Vagina (tissue), 2 donors: ENCODE measurements at regions not wholly inside any gene's neighbourhood (a gene's known extent, or its start where the extent isn't known, plus 50 kb on each side); places are given as distances from the start of the nearest gene placed in this dataset.

Experiments used
- DNase-seq, 2 donors: peaks; one replicate each; pipeline ENCODE4 v3.0.0-alpha.2; 2017; ENCODE audit errors: extremely low spot score in 2 of 2
- H3K27ac ChIP-seq: fragments of 200-600 bp; sonication (generic); one replicate; pipeline ENCODE4 v1.5.1; 2019
- H3K27me3 ChIP-seq: fragments of 200-600 bp; sonication (generic); one replicate; pipeline ENCODE4 v1.5.1; 2019
- H3K36me3 ChIP-seq, 2 donors: fragments of 200-600 bp; sonication (generic); one replicate each; pipeline ENCODE4 v1.5.1; 2017 to 2019
- H3K4me1 ChIP-seq: fragments of 200-600 bp; sonication (generic); one replicate; pipeline ENCODE4 v1.5.1; 2019
- H3K4me3 ChIP-seq, 2 donors: fragments of 200-600 bp; sonication (generic); 1 replicate in 1 of 2; 2 replicates in 1 of 2; pipeline ENCODE4 v1.5.1; 2016 to 2019
- H3K9me3 ChIP-seq: fragments of 200-600 bp; sonication (generic); one replicate; pipeline ENCODE4 v1.5.1; 2019
- POLR2A ChIP-seq, 2 donors: fragments of 450-650 bp; IDR thresholded peaks; one replicate each; pipeline ENCODE4 v1.6.1; 2017; ENCODE audit warnings: antibody characterized with exemption in 2 of 2, mild to moderate bottlenecking in 2 of 2, moderate library complexity in 2 of 2
- POLR2AphosphoS5 ChIP-seq, 2 donors: sonication (generic); formaldehyde crosslinking; IDR thresholded peaks; one replicate each; pipeline ENCODE4 v1.9.0; 2017; ENCODE audit warnings: antibody characterized with exemption in 2 of 2, mild to moderate bottlenecking in 2 of 2, low read depth in 1 of 2; ENCODE audit not compliant: insufficient read depth in 1 of 2
- intact Hi-C: fragments of 100-400 bp; cut with DNase I; formaldehyde crosslinking; loops from one replicate; pipeline ENCODE4 v1.15.1; 2023
- TF ChIP-seq, protein P1 (sequence below), 3 experiments: fragments of 450-650 bp in 2 of 3; fragments of 200-600 bp in 1 of 3; sonication (generic) in 1 of 3; IDR thresholded peaks; one replicate each; pipeline ENCODE4 v1.5.1; 2017 to 2019; ENCODE audit warnings: antibody characterized with exemption in 3 of 3, mild to moderate bottlenecking in 2 of 3, moderate library complexity in 2 of 3

DNA sequence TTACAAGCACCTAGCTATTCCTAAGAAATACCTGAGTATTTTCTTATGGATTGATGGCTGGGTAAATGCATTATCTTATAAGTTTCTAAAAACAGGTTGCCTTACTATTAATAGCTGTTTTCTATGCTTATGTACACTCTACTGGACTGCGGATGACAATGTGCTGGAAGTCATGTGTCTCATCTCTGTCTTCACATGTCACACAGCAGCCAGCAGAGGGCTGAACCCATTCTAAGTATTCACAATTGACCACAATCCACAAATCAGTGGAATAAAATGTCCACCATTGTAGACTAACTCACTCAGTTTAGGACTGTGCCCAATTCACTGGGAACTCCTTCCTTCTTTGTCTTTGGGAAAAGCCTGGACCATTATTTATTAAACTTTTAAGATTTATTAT lies 371.2 kb downstream of the INSIG2 start:
- no peak for DNase-seq
- no peak overlapping the region for H3K4me3 ChIP-seq
- TF ChIP-seq, protein P1, sequence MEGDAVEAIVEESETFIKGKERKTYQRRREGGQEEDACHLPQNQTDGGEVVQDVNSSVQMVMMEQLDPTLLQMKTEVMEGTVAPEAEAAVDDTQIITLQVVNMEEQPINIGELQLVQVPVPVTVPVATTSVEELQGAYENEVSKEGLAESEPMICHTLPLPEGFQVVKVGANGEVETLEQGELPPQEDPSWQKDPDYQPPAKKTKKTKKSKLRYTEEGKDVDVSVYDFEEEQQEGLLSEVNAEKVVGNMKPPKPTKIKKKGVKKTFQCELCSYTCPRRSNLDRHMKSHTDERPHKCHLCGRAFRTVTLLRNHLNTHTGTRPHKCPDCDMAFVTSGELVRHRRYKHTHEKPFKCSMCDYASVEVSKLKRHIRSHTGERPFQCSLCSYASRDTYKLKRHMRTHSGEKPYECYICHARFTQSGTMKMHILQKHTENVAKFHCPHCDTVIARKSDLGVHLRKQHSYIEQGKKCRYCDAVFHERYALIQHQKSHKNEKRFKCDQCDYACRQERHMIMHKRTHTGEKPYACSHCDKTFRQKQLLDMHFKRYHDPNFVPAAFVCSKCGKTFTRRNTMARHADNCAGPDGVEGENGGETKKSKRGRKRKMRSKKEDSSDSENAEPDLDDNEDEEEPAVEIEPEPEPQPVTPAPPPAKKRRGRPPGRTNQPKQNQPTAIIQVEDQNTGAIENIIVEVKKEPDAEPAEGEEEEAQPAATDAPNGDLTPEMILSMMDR (IDR thresholded peaks at IDR 0.05), result no peak
- TF ChIP-seq POLR2A (IDR thresholded peaks at IDR 0.05) (no peak), POLR2AphosphoS5 (IDR thresholded peaks at IDR 0.05; ENCODE audit: insufficient read depth in 1 of 2, low read depth in 1 of 2) (no peak)
- H3K9me3 ChIP-seq, result no peaks in the 10 kb centered on the region
- no peaks in the 10 kb centered on the region for H3K27me3 ChIP-seq
- H3K27ac ChIP-seq, result no peak overlapping the region
- no peaks in the 10 kb centered on the region for H3K36me3 ChIP-seq
- no peaks in the 10 kb centered on the region for H3K4me1 ChIP-seq
- intact Hi-C loops, result no loop called here

DNA sequence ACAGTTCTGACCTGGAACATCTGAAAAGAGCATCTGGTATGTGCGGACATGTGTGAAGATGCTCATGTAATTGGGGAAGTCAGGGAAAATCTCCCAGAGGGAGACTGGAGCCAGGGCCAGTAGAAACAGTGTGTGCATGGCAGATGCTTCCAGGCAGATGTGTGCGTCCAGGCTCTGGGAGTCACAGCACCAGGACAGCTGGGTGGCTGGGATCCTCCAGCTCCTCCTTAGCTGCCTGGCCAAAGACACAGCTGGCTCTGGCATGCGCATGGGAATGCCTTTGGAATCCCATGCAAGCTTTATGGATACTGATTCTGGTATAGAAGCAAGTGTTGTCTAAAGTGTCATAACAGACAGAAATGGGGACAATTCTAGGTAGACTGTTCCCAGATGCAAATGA lies 369.7 kb downstream of the INSIG2 start:
- DNase-seq, result no peak
- intact Hi-C loops, result no loop called here
- no peak overlapping the region for H3K4me3 ChIP-seq
- no peaks in the 10 kb centered on the region for H3K36me3 ChIP-seq
- H3K27ac ChIP-seq, result no peak overlapping the region
- TF ChIP-seq, protein P1 (IDR thresholded peaks at IDR 0.05), result no peak
- TF ChIP-seq POLR2AphosphoS5 (IDR thresholded peaks at IDR 0.05; ENCODE audit: insufficient read depth in 1 of 2, low read depth in 1 of 2), result no peak
- no peak for TF ChIP-seq POLR2A (IDR thresholded peaks at IDR 0.05)
- no peaks in the 10 kb centered on the region for H3K27me3 ChIP-seq
- no peaks in the 10 kb centered on the region for H3K9me3 ChIP-seq
- no peaks in the 10 kb centered on the region for H3K4me1 ChIP-seq

DNA sequence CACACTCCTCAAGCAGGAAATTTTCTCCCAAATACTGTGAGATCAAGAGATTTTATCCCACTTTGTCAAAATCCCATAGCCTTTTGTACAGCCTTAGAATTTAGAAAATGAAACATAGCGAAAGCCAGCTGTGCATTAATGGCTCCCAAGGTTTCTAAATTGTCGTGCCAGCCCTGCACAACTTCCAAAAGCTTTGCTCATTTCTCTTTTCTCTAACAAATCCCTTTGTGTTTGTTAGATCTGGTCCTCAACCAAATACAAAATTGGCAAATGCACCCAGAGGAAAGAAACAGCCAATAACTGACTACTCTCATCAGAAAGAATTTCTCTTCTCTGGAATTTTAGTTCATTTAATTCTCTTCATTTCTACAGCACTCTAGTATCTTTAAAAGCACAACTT lies 361.1 kb downstream of the INSIG2 start:
- intact Hi-C loops, result no loop called here
- Histone ChIP-seq H3K4me1 (no peaks in the 10 kb centered on the region), H3K27me3 (no peaks in the 10 kb centered on the region), H3K4me3 (no peak overlapping the region), H3K9me3 (no peaks in the 10 kb centered on the region), H3K36me3 (no peaks in the 10 kb centered on the region), H3K27ac (no peak overlapping the region)
- DNase-seq, result no peak
- TF ChIP-seq POLR2AphosphoS5 (IDR thresholded peaks at IDR 0.05; ENCODE audit: insufficient read depth in 1 of 2, low read depth in 1 of 2) (no peak), POLR2A (IDR thresholded peaks at IDR 0.05) (no peak)
- TF ChIP-seq, protein P1 (IDR thresholded peaks at IDR 0.05), result no peak

DNA sequence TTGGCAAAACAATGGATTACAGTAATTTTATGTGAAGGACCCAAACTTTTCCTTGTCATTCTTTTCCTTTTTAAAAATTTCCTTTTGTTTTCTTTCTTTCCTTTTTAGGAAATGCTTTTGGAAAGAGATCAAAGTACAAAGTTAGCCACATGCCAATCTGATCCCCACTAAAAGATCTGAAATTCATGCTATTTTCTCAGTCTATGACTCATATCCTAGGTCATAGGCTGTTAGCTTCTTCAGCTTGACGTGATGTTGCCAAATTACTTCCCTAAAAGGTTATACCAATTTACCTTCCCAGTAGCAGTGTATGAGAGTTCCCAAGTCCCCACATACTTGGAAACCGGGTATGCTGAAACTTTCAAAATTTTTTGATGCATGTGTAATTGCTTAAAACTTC lies 355.3 kb downstream of the INSIG2 start:
- Histone ChIP-seq H3K27me3 (no peaks in the 10 kb centered on the region), H3K36me3 (no peaks in the 10 kb centered on the region), H3K27ac (no peak overlapping the region), H3K4me3 (no peak overlapping the region), H3K4me1 (no peaks in the 10 kb centered on the region), H3K9me3 (no peaks in the 10 kb centered on the region)
- intact Hi-C loops, result no loop called here
- no peak for DNase-seq
- TF ChIP-seq, protein P1 (IDR thresholded peaks at IDR 0.05), result no peak
- TF ChIP-seq POLR2AphosphoS5 (IDR thresholded peaks at IDR 0.05; ENCODE audit: insufficient read depth in 1 of 2, low read depth in 1 of 2) (no peak), POLR2A (IDR thresholded peaks at IDR 0.05) (no peak)

DNA sequence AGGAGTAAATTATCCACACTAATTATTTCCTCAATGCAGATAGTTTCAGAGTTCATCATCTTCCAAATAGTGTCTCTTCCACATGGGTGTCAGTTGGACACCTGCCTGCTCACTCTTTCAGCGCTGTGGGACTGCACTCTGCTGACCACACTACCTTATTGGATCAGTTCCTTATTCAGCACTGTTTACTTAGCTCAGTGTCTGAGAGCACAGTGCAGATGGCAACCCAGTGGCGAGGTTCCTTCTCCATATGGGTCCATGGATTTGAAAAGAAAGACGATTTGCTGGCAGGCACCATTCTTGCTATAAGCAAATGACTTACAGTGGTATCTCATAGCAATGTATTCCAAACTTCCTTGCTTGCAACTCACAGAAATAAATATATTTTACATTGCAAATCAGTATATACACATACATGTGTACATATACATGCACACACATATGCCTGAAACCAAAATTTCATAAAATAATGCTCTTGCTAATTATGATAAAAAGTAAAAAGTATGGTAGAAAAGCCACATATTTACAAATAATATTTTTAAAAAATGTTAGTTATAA lies 354.8 kb downstream of the INSIG2 start:
- no peak overlapping the region for H3K27ac ChIP-seq
- DNase-seq, result no peak
- no peaks in the 10 kb centered on the region for H3K4me1 ChIP-seq
- H3K9me3 ChIP-seq, result no peaks in the 10 kb centered on the region
- H3K27me3 ChIP-seq, result no peaks in the 10 kb centered on the region
- intact Hi-C loops, result no loop called here
- H3K4me3 ChIP-seq, result no peak overlapping the region
- no peaks in the 10 kb centered on the region for H3K36me3 ChIP-seq
- TF ChIP-seq POLR2AphosphoS5 (IDR thresholded peaks at IDR 0.05; ENCODE audit: insufficient read depth in 1 of 2, low read depth in 1 of 2), result no peak
- no peak for TF ChIP-seq POLR2A (IDR thresholded peaks at IDR 0.05)
- TF ChIP-seq, protein P1 (IDR thresholded peaks at IDR 0.05), result no peak
